Nephron progenitor cell (in vitro differentiated cells): ENCODE measurements at regions not wholly inside any gene's neighbourhood (a gene's known extent, or its start where the extent isn't known, plus 50 kb on each side); places are given as distances from the start of the nearest gene placed in this dataset.

Experiments used
- DNase-seq: peaks from one replicate; pipeline ENCODE4 v3.0.0; 2021
- H3K27ac Mint-ChIP-seq: 2 replicates; pipeline ENCODE4 v1.8.0; 2021; ENCODE audit warnings: mild to moderate bottlenecking, moderate library complexity, mixed read lengths
- H3K27me3 Mint-ChIP-seq: 2 replicates; pipeline ENCODE4 v1.8.0; 2021; ENCODE audit warnings: mild to moderate bottlenecking, low read depth, mixed read lengths; ENCODE audit not compliant: poor library complexity
- H3K36me3 Mint-ChIP-seq: 2 replicates; pipeline ENCODE4 v1.8.0; 2021; ENCODE audit warnings: low read depth, mixed read lengths
- H3K4me1 Mint-ChIP-seq: 2 replicates; pipeline ENCODE4 v1.8.0; 2021; ENCODE audit warnings: mixed read lengths
- H3K4me3 Mint-ChIP-seq: 2 replicates; pipeline ENCODE4 v1.8.0; 2021; ENCODE audit warnings: mild to moderate bottlenecking, moderate library complexity, mixed read lengths
- H3K9me3 Mint-ChIP-seq: 2 replicates; pipeline ENCODE4 v1.8.0; 2021; ENCODE audit warnings: mild to moderate bottlenecking, moderate library complexity, mixed read lengths
- CTCF ChIP-seq: fragments of 200-600 bp; sonication (generic); IDR thresholded peaks from 2 replicates; pipeline ENCODE4 v1.5.0; 2021; ENCODE audit warnings: antibody characterized with exemption

- H3K4me3 Mint-ChIP-seq = no peak overlapping the region
- H3K4me1 Mint-ChIP-seq = no peaks in the 10 kb centered on the region
- TF ChIP-seq CTCF = no peak
- no peak overlapping the region for H3K27ac Mint-ChIP-seq
- no peaks in the 10 kb centered on the region for H3K27me3 Mint-ChIP-seq
- DNase-seq = no peak
- H3K9me3 Mint-ChIP-seq = no peaks in the 10 kb centered on the region
- no peaks in the 10 kb centered on the region for H3K36me3 Mint-ChIP-seq
Measured at GRCh38 chr2:13813236-13813635, 819.3 kb upstream of the LRATD1 start.

- H3K4me3 Mint-ChIP-seq = no peak overlapping the region
- H3K9me3 Mint-ChIP-seq = no peaks in the 10 kb centered on the region
- no peak for DNase-seq
- H3K27me3 Mint-ChIP-seq = no peaks in the 10 kb centered on the region
- H3K4me1 Mint-ChIP-seq = no peaks in the 10 kb centered on the region
- TF ChIP-seq CTCF = no peak
- peak overlapping the region; percentile 82 for H3K27ac Mint-ChIP-seq
- H3K36me3 Mint-ChIP-seq = no peaks in the 10 kb centered on the region
Measured at GRCh38 chr2:13818002-13818401, 814.5 kb upstream of the LRATD1 start.

GRCh38 chr2:13819896-13820295 lies 812.6 kb upstream of the LRATD1 start:
- Mint-ChIP-seq H3K27ac (no peak overlapping the region), H3K27me3 (no peaks in the 10 kb centered on the region), H3K4me1 (no peaks in the 10 kb centered on the region), H3K4me3 (no peak overlapping the region), H3K36me3 (no peaks in the 10 kb centered on the region), H3K9me3 (no peaks in the 10 kb centered on the region)
- no peak for TF ChIP-seq CTCF
- no peak for DNase-seq

- Mint-ChIP-seq H3K4me3 (no peak overlapping the region), H3K27me3 (no peaks in the 10 kb centered on the region), H3K9me3 (no peaks in the 10 kb centered on the region), H3K4me1 (no peaks in the 10 kb centered on the region), H3K36me3 (no peaks in the 10 kb centered on the region), H3K27ac (no peak overlapping the region)
- no peak for TF ChIP-seq CTCF
- no peak for DNase-seq
Measured at GRCh38 chr2:13821255-13821880, 811.1 kb upstream of the LRATD1 start.

- H3K36me3 Mint-ChIP-seq = no peaks in the 10 kb centered on the region
- no peak overlapping the region for H3K27ac Mint-ChIP-seq
- H3K4me3 Mint-ChIP-seq = no peak overlapping the region
- no peak for TF ChIP-seq CTCF
- H3K4me1 Mint-ChIP-seq = no peaks in the 10 kb centered on the region
- DNase-seq = no peak
- no peaks in the 10 kb centered on the region for H3K27me3 Mint-ChIP-seq
- H3K9me3 Mint-ChIP-seq = no peaks in the 10 kb centered on the region
Measured at GRCh38 chr2:13822365-13822764, 810.2 kb upstream of the LRATD1 start.

GRCh38 chr2:13826314-13826853 lies 806.1 kb upstream of the LRATD1 start:
- no peak for TF ChIP-seq CTCF
- H3K27ac Mint-ChIP-seq = no peak overlapping the region
- DNase-seq = no peak
- no peaks in the 10 kb centered on the region for H3K4me1 Mint-ChIP-seq
- peaks cover 5% of the 10 kb centered on the region for H3K9me3 Mint-ChIP-seq
- H3K4me3 Mint-ChIP-seq = no peak overlapping the region
- H3K36me3 Mint-ChIP-seq = no peaks in the 10 kb centered on the region
- no peaks in the 10 kb centered on the region for H3K27me3 Mint-ChIP-seq
